AG04449 (cell line): ENCODE measurements at regions not wholly inside any gene's neighbourhood (a gene's known extent, or its start where the extent isn't known, plus 50 kb on each side); places are given as distances from the start of the nearest gene placed in this dataset.
"Not testable (repeated sequence)": the region's sequence is repeated elsewhere in the genome, so short reads cannot be mapped to it uniquely, and the experiment has no call there.

ENCODE experiments used
- CTCF ChIA-PET: fragments of 350-600 bp; formaldehyde crosslinking; extraction: SDS; loops from one replicate; lab custom pipeline; 2021; ENCODE audit warnings: antibody characterized with exemption; lab: Yijun Ruan, JAX
- POLR2A ChIA-PET: fragments of 400-600, 350-600 bp; formaldehyde crosslinking; extraction: SDS; loops from one replicate; lab custom pipeline; 2020; ENCODE audit warnings: antibody characterized with exemption, inconsistent platforms; lab: Yijun Ruan, JAX
- DNase-seq: peaks from one replicate; pipeline ENCODE4 v3.0.0-alpha.2; 2010; ENCODE audit warnings: low read depth, low spot score
- H3K4me3 ChIP-seq: 2 replicates; pipeline ENCODE4 v1.5.1; 2011; ENCODE audit warnings: low read depth, mild to moderate bottlenecking, control low read depth, low read length
- CTCF ChIP-seq: IDR thresholded peaks from one replicate; pipeline ENCODE4 v1.5.1; 2011; ENCODE audit warnings: mild to moderate bottlenecking, moderate library complexity, low read length, control low read depth, inconsistent platforms; ENCODE audit not compliant: insufficient read depth; ENCODE audit errors: missing control alignments

GRCh38 chr5:111966290-111966689 is 209.3 kb upstream of the NREP start:
- POLR2A ChIA-PET: interaction anchor here (0.6 kb wide), 1 partner anchor 16 kb away, joined by 3 read pairs; no protein-coding TSS in a partner anchor
- CTCF ChIA-PET: no interaction called here

GRCh38 chr5:111963555-111963954 is 206.6 kb upstream of the NREP start:
- POLR2A ChIA-PET: no interaction called here
- H3K4me3 ChIP-seq: no peak overlapping the region
- TF ChIP-seq CTCF: no peak
- no peak for DNase-seq
- CTCF ChIA-PET: interaction anchor here (1.0 kb wide), 1 partner anchor 10 kb away, joined by 5 read pairs; no protein-coding TSS in a partner anchor

More at GRCh38 chr5:111966290-111966689, 209.3 kb upstream of the NREP start:
- TF ChIP-seq CTCF: no peak
- H3K4me3 ChIP-seq: no peak overlapping the region
- no peak for DNase-seq

GRCh38 chr5:111962906-111963305 is 205.9 kb upstream of the NREP start:
- ChIA-PET POLR2A (no interaction called here), CTCF (interaction anchor here (1.7 kb wide), 1 partner anchor 10 kb away, joined by 4 read pairs; no protein-coding TSS in a partner anchor)
- DNase-seq: no peak
- no peak overlapping the region for H3K4me3 ChIP-seq
- TF ChIP-seq CTCF: no peak

GRCh38 chr5:111961862-111962261 is 204.9 kb upstream of the NREP start:
- H3K4me3 ChIP-seq: no peak overlapping the region
- DNase-seq: no peak
- no peak for TF ChIP-seq CTCF
- POLR2A ChIA-PET: interaction anchor here (0.6 kb wide), 1 partner anchor 114 kb away, joined by 3 read pairs; no protein-coding TSS in a partner anchor
- CTCF ChIA-PET: interaction anchor here (1.1 to 2.0 kb wide), 4 partner anchors 11 to 36 kb away, joined by 3 to 5 read pairs (median 4); no protein-coding TSS in a partner anchor

- no peak for DNase-seq
- TF ChIP-seq CTCF: no peak
- POLR2A ChIA-PET: interaction anchor here (0.8 kb wide), 1 partner anchor 203 kb away, joined by 3 read pairs; no protein-coding TSS in a partner anchor
- H3K4me3 ChIP-seq: no peak overlapping the region
- CTCF ChIA-PET: interaction anchor here (0.9 to 2.0 kb wide), 4 partner anchors 15 to 203 kb away, joined by 3 to 5 read pairs (median 4); partner anchors contain the start of gene NREP
Observed at GRCh38 chr5:111960476-111961215, 203.7 kb upstream of the NREP start.

GRCh38 chr5:111958851-111959250 is 201.9 kb upstream of the NREP start:
- ChIA-PET POLR2A (no interaction called here), CTCF (interaction anchor here (0.9 kb wide), 1 partner anchor 201 kb away, joined by 4 read pairs; no protein-coding TSS in a partner anchor)
- no peak for TF ChIP-seq CTCF
- H3K4me3 ChIP-seq: no peak overlapping the region
- DNase-seq: no peak

GRCh38 chr5:111956765-111957164 is 199.8 kb upstream of the NREP start:
- DNase-seq, H3K4me3 ChIP-seq, POLR2A ChIA-PET: not testable (repeated sequence)
- CTCF ChIA-PET: interaction anchor here (0.7 kb wide), 1 partner anchor 204 kb away, joined by 3 read pairs; no protein-coding TSS in a partner anchor
